Middle frontal gyrus (tissue), 1 donor: ENCODE measurements at regions not wholly inside any gene's neighbourhood (a gene's known extent, or its start where the extent isn't known, plus 50 kb on each side); places are given as distances from the start of the nearest gene placed in this dataset.

ENCODE experiments used
- DNase-seq: peaks from one replicate; pipeline ENCODE4 v3.0.0-alpha.2; 2015; ENCODE audit warnings: low spot score; ENCODE audit errors: extremely low spot score

DNA sequence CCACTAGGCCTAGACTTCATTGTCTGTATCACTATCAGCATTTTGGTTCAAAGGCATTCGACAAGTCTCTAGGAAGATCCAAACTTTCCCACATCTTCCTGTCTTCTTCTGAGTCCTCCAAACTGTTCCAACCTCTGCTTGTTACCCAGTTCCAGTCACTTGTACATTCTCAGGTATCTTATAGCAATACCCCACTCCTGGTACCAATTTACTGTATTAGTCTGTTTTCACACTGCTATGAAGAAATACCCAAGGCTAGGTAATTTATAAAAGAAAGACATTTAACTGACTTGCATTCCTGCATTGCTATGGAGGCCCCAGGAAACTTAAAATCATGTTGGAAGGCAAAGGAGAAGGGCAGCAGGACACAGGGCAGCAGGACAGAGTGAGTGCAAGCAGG lies 293.9 kb downstream of the ARAP2 start:
- no peak for DNase-seq

DNA sequence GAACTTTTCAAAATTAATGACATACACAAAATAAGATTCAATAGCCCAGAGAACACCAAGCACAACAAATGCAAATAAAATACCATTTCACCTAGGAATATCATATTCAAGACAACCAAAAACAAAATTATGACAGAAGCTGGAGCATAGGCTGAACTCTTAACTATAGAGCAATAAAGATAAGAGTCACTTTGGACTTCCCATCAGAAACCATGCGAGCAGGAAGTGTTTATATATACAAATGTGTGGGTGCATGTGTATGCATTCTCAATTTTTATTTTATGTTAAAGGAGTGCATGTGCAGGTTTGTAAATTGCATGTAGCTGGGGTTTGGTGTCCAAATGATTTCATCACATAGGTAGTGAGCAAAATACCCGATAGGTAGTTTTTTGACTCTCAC lies 291.6 kb downstream of the ARAP2 start:
- no peak for DNase-seq

DNA sequence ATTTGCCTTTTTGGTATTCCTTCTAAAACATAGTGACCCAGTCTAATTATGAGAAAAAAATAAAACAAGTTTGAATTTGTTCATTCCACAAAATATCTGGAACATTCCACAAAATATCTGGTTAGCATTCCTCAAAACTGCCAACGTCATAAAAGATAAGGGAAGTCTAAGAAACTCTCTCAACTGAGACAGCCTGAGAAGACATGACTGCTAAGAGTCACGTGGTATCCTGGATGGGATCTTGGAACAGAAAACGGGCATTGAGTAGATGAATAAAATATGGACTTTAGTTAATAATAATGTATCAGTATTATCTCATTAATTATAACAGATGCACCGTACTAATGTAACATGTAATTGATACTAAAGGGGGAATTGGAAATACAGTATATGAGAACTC lies 280.9 kb downstream of the ARAP2 start:
- DNase-seq: no peak

DNA sequence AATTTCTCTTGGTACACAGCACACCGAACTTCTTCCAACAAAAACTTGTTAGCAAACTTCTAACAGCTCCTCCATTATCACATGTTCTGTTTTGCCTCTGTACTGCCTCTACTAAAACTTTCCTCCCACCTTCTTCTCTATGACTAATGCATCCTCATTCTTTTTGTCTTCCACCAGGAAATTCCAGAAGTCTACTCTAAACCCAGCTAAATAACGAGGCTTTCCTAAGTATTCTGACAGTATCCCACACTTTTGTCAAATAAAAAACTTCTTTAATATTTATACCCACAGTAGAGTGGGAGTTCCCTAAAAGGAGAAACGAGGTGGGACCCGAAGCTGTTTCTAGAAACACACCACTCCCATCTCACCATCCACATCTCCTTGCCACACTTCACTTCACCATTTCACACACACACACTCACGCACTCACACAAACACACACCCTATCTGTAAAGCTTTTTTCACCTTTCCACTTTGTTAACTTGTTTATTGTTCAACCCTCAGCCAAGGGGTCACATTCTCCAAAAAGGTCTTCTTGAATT lies 280.3 kb downstream of the ARAP2 start:
- no peak for DNase-seq

DNA sequence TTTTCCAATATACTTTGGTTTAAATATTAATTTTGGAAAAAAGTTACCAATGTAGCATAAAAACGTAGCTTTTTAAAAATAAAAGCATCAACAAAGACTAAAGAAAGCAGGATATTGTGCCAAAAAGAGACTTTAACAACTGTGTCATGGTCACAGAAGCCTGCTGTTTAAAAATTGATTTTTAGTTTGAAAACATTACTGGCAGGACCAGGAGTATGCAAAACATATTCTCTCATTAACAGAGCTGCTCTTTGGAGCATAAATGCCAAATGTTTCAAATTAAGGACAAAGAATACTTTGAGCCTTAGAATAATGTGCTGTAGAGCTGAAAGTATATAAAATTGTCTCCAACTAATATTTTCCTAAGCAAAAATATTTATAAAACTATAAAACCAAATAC lies 279.0 kb downstream of the ARAP2 start:
- DNase-seq: no peak

DNA sequence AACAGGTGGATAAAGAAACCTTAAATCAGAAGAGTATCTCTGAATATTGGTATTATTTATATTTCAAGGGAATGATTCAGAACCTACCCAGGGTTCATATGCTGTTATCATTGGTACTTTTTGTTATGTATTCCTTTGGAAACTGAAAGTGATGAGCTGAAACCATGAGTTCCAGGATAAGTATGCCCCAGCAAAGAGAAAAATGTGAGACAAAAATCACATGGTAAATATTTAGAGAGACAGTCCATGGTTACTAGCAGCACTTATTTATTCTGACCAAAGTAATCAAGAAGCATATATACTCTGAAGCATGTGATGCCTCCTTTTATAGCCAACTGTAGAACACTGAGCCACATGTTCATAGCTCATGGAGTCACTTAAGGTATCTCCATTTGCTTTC lies 277.7 kb downstream of the ARAP2 start:
- no peak for DNase-seq

DNA sequence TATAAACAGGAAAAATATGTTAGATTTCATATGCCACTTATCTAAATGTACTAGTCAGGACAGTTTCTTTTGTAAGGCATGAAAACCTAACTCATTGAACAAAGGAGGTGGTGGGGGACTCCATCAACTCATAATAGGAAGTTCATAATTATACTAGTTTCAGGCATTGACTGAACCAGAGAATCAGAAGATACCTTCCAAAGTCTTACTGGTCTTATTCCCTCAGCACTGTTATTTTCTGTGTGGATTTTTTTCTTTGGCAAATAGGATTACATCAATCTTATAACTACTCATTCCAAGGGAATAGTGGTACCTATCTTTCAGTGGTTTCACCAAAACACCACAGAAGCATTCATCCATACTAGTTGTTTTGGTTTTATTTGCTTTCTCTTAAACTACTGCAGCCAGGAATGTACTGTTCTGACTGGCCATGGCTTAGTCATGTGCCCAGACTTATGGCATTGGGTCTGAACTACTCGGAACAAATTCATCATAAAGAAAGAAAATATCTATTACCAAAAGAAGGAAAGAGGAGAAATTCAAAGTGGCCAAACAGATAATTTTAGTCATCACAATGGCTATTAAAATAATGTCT lies 273.9 kb downstream of the ARAP2 start:
- no peak for DNase-seq

DNA sequence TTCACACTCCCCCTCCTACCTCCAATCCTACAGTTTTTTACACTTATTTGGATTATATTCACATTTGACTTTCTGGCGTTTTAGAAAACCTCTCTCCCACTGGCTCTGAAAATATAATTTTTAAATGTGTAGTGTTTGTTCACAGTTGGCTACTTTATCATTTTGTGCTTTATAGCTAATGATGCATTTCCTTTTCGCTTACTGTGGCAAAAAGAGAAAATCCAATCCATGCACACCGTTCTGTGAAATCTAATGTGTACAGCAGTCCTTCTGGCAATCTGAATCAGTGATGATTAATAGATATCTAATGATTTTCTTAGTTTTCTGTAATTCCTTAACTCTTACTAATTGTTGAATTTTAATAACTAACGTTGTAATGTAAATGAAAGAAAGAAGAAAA lies 271.5 kb downstream of the ARAP2 start:
- no peak for DNase-seq

DNA sequence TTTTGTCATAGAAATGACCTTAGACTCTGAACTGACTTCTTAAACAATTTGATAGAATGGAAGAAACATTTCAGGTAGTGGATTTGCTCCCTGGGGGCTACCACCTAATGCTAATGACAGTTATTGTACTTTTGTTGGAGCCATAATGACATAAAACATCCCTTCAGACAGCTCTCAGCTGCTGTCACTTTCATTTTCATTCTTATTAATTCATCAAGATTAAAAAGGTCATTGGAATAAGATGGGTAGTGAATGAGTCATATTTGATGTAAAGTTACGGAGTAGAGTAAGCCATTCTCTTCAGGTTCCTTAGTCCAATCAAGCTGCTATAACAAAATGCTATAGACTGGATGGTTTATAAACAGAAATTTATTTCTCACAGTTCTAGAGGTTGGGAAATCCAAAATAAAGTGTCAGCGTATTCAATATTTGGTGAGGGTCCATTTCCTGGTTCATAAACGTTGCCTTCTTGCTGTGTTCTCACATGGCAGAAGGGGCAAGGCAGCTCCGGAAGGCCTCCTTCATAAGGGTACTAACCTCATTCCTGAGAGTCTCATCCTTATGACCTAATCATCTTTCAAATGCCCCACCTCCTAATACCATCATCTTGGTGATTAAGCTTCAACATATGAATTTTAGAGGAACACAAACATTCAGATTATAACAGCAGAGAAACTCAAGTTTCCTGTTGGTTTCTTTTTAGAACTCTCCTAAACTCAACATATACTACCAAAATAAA lies 268.5 kb downstream of the ARAP2 start:
- DNase-seq: no peak

DNA sequence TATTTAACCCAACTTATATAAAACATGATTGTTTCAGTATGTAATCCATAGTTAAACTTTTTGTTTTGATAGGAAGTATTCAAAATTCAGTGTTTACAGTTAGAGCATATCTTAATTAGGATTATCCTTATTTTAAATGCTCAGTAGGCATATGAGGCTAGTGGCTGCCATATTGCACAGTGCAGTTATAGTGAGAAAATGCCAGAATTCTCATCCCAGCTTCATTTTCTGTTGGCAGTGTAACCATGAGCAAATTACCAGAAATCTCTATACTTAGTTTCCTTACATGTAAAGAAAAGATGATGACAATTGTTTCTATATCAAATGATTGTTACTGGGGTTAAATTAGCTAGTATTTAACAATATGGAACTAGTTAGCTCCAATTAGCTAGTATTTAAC lies 265.8 kb downstream of the ARAP2 start:
- no peak for DNase-seq

DNA sequence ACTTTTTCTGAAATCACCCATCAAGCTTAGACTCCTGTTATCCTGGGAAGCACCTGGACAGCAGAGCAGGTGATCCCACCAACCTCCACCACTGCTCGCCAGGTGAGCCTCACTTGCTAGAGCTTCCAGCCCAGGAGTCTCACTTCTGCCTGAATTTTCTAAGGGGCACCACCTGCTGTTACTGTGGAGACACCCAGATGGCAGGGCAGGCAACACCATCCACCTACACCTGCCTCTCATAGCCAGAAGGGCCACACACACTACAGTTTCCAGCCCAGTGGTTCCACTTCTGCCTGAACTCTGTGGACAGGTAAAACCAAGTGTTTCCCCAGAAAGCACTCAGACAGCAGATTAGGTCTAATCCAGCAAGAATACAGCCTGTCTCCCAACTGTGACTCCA lies 262.0 kb downstream of the ARAP2 start:
- no peak for DNase-seq

DNA sequence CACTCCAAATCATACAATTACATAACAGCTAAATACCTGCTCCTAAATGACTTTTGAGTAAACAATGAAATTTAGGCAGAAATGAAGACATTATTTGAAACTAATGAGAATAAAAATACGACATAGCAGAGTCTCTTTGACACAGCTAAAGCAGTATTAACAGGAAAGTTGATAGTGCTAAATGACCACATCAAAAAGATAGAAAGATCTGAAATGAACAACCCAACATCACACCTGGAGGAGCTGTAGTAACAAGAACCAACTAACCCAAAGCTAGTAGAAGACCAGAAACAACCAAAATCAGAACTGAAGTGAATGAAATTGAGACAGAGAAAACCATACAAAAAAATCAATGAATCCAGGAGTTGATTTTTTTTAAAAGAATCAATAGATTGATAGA lies 257.8 kb downstream of the ARAP2 start:
- DNase-seq: no peak

DNA sequence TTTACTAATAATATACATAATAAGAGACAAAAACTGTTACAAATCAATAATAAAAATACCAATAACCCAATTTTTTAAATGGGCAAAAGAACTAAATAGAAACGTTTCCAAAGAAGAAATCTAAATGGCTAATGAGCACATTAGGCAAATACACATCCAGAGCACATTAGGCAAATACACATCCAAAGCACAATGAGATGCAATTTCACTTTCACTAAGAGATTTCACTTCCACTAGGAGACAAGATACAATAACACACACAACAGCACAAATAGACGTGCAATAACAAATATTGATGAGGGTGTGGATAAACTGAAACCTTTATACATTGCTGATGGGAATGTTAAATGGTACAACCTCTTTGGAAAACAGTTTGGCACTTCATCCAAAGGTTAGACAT lies 250.7 kb downstream of the ARAP2 start:
- no peak for DNase-seq

DNA sequence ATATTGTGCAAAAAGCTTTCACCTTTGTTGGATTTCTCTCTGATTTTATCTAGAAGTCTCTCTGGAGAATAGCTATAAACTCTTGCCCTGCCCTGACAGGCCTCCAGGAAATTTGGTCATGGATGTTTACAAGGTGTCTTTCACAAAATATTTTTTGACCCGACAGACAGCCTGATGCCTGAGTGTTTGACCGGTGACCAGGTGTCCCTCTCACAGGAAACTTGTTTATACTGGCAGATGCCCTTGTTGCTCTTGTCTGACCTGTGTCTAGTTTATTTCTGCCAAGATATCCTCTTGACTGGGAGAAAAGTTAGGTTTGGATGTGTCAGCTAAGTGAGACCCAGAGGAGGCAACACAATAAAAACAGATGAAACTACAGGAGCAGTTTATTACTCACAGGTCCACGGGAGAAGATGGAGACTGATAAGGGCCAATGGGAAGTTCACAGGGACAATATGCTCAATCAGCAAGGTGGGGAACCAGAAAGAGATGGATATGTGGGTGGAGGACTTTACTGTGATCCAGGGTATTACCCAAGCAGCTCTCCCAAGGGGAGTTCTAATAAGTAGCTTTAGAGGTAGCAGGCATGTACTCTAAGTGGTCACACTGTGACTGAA lies 243.3 kb downstream of the ARAP2 start:
- DNase-seq: no peak

DNA sequence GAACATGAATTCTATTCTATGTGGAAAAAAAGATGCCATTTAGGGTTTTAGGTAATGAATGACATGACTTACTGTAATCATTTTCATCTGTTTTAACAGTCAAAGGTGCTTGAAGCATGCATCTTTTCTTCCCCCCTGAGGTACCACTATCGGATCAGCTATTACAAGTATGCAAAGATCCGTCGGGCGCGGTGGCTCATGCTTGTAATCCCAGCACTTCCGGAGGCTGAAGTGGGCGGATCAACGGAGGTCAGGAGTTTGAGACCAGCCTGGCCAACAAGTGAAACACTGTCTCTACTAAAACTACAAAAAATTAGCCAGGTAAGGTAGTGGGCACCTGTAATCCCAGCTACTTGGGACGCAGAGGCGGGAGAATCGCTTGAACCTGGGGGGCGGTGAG lies 241.3 kb downstream of the ARAP2 start:
- no peak for DNase-seq

DNA sequence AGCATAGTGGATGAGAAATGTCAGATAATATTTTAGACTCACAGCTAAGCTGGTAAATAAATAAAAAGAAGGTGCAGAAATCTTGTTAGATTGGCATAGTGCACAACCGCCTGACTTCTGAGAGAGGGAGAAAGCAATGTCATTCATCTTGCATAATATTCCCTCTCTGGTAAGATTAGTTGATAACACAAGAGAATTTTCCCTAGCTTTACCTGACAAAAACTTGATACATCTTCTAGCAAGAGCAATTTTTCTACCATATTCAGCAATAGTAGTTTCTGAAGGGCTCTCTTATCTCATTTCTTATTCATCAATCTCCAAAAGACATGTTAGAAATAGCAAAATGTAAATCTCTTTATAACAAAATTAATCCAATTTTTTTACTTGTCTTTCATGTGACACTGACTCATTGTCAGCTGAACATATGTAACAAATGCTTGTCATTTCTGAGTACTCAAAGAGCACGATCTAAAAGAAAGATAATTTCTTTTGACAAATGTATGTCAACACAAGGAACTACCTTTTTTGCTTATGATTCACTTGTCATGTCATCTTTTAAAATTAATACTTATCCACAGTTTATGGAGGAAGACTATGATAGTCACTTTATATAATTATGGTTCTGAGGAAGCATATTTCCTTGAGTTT lies 240.0 kb downstream of the ARAP2 start:
- DNase-seq: no peak

DNA sequence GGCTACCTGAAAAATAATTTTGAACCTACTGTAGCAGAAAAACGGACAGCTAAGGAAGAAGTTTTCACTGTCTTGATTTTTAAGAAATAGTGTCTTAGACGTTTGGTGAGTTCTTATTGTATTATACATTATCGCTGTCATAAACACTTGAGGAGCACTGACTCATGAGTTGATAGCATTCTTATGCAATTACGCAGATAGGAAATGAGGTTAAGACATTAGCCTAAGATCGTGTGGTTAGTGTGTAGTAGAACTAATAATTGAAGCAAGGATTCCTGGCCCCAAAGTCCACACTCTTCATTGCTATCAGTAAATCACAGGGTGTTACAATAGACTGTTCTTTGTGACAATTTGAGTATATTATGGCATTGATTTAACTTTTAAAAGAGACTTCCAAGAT lies 238.1 kb downstream of the ARAP2 start:
- DNase-seq: no peak

DNA sequence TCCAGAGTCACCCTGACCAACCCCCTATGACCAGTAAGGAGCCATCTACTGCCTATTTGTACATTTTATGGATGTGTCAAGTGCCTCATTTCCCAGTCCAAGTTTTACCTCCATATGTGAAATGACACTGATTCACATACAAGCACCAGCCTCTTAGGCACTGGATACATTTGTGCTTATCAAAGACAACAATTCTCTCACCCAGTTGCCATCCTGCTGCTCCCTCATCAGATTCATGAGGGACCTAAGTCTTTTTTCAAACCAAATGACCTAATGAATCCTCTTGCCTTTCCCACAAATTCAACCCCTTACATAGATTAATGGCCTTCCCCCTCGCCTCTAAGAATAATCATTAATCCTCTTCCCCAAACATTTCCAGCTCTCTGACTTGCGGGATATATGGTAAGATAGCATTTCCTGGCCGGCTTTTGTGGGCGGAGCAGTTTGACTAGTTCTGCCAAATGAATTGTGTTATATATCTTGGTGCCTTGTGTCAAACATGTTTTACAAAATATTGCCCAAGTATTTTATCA lies 233.9 kb downstream of the ARAP2 start:
- no peak for DNase-seq

DNA sequence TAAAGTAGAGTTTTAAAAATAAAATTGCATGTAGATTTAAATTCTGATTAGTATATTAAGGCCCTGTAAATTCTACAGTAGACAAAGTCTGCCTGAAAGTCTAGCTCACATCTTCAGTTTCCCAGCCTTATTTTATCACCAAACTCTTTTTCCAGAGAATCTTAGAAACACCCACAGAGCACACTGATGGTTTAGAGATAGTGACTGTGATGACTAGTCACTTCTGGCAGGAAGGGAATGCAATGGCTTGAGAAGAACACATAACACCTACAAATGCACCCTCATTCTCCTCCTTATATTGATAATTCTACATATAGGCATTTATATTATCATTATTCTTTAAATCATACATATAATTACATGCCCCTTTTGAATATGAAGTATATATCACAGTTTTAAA lies 232.9 kb downstream of the ARAP2 start:
- no peak for DNase-seq

DNA sequence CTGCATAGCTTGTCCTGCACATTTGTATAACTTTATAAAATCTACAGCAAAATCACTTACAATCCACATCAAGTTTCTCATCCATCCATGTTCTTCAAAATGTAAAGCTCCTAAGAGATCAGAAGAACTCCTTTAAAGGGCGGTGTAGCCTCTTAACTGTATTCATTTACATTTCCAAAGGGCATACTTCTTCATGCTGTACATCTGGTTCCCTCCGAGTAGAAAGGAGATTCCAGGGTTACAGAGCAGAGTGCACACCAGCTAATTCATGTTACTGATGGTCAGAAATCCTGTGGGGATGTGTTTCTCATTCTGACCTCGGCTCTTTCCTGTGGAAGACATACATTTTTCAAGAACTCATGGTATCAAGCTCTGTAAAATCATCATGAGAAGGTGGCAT lies 231.8 kb downstream of the ARAP2 start:
- DNase-seq: no peak

DNA sequence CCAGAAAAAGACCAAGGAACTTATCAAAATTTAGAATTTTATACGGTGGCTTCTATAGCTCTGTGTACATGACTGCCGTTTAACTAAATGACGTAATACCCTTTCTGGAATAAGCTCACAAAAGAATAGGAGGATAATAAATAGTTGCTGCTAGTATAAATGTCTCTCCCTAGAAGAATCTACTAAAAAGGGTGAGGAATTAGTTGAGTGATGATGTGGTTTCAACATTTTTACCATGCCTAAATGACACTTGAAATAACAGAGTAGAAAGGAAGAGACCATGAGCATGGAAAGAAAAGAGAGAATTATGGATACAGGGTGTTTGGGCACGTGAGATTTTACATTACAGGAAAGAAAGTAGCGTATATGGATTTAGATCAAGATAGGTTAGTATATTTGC lies 231.1 kb downstream of the ARAP2 start:
- DNase-seq: no peak
